ENCODE measurements at regions not wholly inside any gene's neighbourhood (a gene's known extent, or its start where the extent isn't known, plus 50 kb on each side); places are given as distances from the start of the nearest gene placed in this dataset.

DNA sequence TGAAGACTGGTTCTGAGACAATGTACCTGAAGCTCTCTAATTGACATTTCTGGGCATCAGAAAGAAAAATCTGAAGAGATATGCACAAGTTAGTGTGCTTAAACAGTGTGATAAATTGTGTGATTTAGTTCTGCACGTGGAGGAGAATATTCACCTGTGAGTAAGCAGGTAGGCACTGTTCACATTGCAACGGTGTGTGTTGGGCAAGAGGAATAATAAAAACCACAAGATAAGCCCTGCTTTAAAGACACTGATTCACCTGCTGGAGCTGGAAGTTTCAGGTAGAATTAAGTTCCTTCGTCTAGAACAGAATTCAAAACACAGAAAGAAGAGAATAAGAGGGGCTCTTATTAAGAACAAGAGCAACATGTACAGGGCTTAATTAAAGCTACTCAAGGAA is 864.3 kb upstream of the SOX11 start:
- TF ChIP-seq POLR2A (IDR thresholded peaks at IDR 0.05; ENCODE audit: low read length) (no peak), GATA1 (IDR thresholded peaks at IDR 0.05; ENCODE audit: low read depth, low read length) (no peak)
